Stimulated activated CD4-positive, alpha-beta T cell treated with anti-CD3 and anti-CD28 coated beads, TNF-alpha, amount 100 ng/mL, for 4 hours (primary cell): ENCODE measurements at regions not wholly inside any gene's neighbourhood (a gene's known extent, or its start where the extent isn't known, plus 50 kb on each side); places are given as distances from the start of the nearest gene placed in this dataset.

Experiments used
- DNase-seq, 3 experiments: peaks; one replicate each; pipeline ENCODE4 v3.0.0-alpha.2; 2020; ENCODE audit warnings: low read depth in 3 of 3

- no peak for DNase-seq
These were observed 165.2 kb downstream of the ZPLD1 start for GRCh38 chr3:102599819-102600576.

DNA sequence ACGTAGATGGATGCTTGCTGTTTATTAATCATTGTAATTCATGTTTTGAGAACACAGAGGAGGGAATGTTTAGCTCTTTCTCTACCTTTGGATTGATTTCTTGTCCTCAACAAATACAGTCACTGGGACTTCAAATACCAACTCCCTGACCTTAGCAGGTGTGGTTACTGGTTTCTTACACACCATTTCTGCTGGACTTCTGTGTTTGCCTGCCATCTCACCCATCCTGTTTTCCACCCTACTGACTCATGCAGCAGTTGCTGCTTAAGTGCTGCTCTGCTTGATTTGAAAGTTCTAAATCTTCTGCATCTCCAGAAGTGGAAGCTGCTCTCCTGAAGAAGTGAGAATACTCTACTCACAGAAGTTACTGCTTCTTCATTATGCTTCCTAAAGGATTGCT lies 170.3 kb downstream of the ZPLD1 start:
- no peak for DNase-seq

- no peak for DNase-seq
These were observed 174.1 kb downstream of the ZPLD1 start for GRCh38 chr3:102608875-102609274.

DNA sequence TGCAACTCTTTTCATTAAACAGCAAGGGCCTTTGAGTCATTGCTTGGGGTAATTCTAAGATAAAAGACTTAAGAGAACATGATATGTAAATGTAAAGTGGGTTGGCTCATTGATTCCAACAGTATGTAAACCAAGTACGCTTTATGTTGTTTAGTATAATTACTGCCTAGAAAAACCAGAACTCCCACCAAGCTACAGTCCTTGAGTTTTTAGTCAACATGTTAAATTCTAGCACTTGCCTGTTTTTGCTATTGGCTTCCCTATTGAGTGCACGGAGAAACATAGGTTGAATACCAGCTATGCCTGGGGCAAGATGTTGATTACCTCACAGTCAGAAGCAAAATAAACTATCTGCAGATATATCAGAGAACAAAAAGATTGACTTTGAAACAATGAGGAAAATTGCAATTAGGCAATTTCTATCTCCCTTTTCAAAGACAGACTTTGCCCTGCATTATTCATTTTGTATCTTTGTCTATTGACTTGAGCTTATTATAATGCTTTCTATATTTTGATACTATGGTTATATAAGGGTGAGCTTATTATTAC lies 179.3 kb downstream of the ZPLD1 start:
- DNase-seq, result no peak

GRCh38 chr3:102614585-102614984 lies 179.8 kb downstream of the ZPLD1 start:
- no peak for DNase-seq

GRCh38 chr3:102617381-102617780 lies 182.6 kb downstream of the ZPLD1 start:
- no peak for DNase-seq

- DNase-seq, result no peak
These were observed 184.5 kb downstream of the ZPLD1 start for GRCh38 chr3:102619361-102619760.

DNA sequence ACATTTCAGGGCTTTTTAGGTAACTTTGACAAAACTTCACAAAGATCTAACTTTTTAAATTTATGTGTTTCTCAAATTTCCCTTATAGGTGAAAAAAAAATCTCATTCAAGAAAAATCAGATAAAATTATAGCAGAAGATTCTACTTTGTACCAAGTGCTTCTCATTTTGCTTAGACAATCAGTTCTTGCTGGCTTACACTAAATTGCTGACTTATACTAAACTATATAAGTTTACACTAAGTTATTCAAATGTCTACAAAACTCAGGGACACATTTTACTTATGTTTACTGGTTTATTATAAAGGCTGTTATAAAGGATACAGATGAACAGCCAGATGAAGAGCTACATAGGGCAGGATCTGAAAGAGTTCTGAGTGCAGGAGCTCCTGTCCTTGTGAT lies 195.1 kb downstream of the ZPLD1 start:
- no peak for DNase-seq

- no peak for DNase-seq
These were observed 195.7 kb downstream of the ZPLD1 start for GRCh38 chr3:102630531-102630930.

DNA sequence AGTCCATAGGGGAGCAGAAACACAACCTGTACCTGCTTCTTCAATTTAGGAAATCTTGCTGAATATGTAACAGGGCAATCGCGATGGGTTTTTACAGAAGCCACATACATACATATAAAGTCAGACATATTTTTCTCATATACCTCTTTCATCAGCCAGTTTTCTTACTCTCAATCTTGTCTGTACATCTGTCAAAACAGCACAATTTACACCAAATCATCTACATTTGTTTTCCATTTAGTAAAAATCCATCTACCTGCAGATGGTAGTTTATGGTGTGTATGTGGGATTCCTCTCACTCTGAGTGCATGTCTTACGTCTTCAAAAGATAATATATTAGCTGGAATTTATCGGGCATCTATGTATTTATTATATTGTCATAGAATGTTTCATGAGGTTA lies 208.7 kb downstream of the ZPLD1 start:
- DNase-seq, result no peak

GRCh38 chr3:102646557-102646956 lies 211.7 kb downstream of the ZPLD1 start:
- DNase-seq, result no peak

DNA sequence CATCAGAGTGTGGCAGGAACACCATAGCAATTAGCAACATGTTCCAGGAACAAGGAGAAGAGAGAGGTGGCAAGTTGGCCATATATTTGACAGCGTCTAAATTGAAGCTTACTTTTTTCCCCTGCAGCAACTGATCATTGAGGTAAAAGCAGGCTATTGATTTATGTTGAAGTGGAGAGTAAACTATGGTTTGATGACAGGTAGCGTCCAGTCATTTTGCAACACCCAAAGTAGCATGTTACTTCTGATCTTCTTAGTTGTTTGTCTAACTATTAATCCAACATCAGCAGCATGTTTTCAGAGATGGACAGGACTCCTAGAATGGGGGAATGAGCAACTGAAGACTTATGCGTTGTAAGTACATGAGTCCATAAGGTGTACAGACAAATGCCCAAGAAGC lies 225.8 kb downstream of the ZPLD1 start:
- no peak for DNase-seq

DNA sequence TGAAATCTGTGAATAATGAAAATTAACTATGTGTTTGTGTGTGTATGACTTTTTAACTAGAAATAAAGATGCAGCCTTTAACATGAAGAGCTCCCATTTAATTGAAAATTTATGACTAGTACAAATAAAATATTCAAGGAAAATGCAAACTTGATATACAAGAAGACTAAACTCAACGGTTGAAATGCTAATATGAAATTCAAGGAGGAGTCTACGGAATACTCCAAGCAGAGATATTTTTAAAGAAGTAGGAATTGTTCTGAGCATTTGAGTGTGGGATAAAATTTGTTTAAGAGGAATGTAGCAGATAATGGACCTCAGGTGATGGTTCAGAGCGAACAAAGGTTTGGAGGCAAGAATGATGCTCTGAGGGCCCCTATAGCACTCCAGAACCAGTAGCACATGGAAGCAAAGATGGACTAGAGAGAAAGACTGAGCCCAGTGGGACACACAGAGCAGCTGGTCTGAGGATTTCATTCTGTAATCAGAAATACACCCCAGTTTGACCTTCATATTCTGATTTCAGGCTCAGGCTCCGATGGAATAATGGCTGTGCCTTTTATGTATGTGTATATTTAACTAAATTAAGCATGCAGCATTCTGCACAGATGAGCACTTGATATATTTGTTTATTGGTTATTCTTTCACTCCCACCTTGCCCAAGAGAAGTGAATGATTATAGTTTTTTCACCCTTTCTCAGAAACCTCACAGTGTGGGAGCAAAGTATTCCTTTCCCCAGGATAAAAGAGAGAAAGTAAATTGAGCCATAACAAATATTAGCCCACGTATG lies 227.1 kb downstream of the ZPLD1 start:
- no peak for DNase-seq

DNA sequence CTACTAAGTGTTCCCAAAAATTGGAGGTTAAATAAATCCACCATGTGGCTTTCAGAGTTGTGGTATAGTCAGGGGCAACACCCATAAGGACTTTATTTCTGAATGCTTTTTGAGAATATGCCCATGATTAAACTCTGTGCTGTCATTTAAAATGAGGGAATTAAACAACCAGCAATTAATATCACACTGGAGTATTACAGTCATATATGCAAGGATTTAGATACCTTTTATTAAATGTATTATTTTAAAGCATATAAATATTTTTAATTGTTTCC lies 227.6 kb downstream of the ZPLD1 start:
- no peak for DNase-seq

DNA sequence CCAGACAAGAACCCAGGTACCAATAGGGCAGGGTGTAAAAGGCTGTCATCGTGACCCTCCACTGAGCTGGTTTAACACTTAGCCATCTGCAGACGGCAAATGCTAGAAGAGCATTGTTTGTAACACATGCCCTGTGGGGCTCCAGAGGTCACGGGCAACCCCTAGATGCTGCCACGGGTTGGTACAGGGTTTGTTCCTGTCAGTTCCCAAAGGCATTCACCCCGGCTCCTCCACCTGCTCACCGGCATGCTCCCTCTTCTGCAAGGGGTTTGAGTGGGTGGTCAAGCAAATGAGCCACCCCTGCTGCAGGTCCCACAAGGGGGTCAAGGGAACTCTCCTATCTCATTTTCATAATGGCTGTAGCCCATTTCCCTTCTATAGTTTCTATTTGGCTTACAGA lies 229.3 kb downstream of the ZPLD1 start:
- no peak for DNase-seq

GRCh38 chr3:102665183-102665582 lies 230.4 kb downstream of the ZPLD1 start:
- no peak for DNase-seq

DNA sequence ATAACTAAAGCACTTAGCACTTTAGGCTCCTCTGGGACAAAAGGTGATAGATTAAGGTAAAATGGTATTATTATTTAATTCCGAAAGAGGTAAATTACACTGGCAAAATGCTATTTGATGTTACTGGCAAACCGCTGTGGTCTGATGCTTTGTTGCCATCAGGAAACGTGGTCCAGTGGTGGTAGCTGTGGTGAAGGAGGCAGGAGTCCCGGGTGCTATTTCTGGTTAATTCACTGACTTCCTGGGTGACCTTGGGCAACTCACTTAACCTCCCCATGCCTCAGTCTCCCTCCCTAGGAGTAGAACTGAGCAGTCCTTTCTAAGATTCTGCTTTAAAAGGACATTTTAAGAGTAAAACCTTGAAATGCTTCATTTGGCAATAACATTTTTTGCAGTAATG lies 233.4 kb downstream of the ZPLD1 start:
- DNase-seq, result no peak

DNA sequence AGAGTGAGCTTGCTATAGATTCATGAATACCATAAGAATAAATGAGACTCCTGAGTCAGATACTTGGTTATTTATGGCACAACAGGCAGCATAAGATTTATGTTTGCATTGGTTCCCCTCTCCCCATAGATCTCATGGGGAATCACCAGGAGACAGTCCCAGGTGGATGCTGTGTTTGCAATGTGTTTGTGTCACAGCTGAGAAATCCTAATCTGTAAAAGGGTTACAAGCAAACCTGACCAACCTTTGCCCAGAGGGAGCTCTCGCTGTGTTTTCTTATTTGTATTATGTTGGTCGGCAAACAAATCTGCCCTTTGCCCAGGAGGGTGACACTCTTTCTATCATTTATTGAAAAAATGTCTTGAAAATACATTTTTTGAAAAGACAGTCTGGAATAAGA lies 236.2 kb downstream of the ZPLD1 start:
- no peak for DNase-seq

GRCh38 chr3:102672305-102672704 lies 237.5 kb downstream of the ZPLD1 start:
- no peak for DNase-seq

DNA sequence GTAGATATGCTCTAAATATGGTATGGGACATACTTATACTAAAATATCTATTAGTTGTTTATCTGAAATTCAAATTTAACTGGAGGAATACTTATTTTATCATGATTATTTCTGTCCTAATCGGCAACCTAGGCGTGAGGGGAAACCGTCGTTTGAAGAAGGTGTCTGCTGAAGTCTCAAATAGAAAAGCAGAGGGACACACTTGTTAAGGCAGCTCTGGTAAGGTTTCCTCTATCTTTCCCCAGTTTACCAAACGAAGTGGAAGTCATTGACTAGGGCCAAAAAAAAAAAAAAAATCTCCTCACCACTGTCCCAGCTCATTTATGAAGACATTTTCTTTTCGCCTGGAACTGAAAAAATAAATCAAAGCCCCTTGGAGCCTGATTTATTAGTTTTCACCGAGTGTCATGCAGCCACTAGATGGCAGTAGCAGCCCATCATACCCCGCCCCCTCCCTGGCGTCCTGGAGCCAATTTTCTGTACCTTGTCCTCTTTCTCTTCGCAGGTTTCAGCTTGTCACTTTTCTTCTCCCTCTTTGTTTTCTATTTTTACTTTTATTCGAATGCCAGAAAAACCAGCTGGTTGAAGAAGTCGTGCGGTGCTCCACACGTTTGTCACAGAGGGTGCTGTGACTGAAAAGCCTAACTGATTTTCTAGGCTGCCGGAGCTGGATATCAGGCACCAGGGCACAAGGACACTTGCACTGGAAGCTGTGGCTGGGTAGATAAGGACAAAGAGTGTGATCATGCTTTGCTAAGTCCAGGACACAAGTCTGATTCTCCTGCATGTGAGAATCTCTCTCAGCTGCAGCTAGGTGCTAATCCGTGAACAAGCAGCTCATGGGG lies 238.7 kb downstream of the ZPLD1 start:
- peak; percentile 14 to 27 (median 24) for DNase-seq

DNA sequence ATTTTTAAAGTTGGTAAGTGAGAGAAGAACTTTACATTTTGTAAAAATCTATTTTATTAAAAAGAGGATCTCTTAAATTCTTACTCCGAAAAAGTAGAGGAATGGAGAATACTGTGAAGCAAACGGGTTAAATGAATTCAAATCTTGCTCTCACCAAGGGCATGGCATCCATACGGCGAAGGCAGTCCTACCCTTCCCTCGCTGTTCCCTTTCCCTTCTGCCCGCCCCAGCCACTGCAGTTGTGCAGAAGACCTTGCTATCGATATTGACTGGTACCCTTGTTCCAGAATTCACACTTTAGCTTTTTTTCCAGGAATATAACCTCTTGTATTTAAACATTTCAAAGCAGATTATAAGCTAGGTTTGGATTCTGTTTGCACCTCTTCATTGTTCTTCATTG lies 239.5 kb downstream of the ZPLD1 start:
- no peak for DNase-seq

GRCh38 chr3:102676424-102676823 lies 241.6 kb downstream of the ZPLD1 start:
- DNase-seq, result no peak
